GM06990 (cell line): ENCODE measurements at regions not wholly inside any gene's neighbourhood (a gene's known extent, or its start where the extent isn't known, plus 50 kb on each side); places are given as distances from the start of the nearest gene placed in this dataset.

Experiments
- DNase-seq: peaks from one replicate; pipeline ENCODE4 v3.0.0-alpha.2; 2011; ENCODE audit not compliant: insufficient read length; ENCODE audit errors: extremely low read depth
- H3K27me3 ChIP-seq: replicated peaks from 2 replicates; pipeline ENCODE4 v1.6.0; 2011; ENCODE audit warnings: low read length; ENCODE audit not compliant: control insufficient read depth, insufficient read depth
- H3K36me3 ChIP-seq: 2 replicates; pipeline ENCODE4 v1.5.1; 2011; ENCODE audit warnings: low read length; ENCODE audit not compliant: control insufficient read depth, insufficient read depth
- H3K4me3 ChIP-seq: replicated peaks from 2 replicates; pipeline ENCODE4 v1.5.1; 2011; ENCODE audit warnings: low read depth, mild to moderate bottlenecking, control low read depth, low read length
- TF ChIP-seq, protein P1 (sequence below): IDR thresholded peaks from 2 replicates; pipeline ENCODE4 v1.5.1; 2011; ENCODE audit warnings: low read length, control low read depth, mild to moderate bottlenecking, inconsistent platforms; ENCODE audit not compliant: insufficient read depth, poor library complexity, severe bottlenecking

GRCh38 chr1:193321242-193321840 lies 134.9 kb upstream of the B3GALT2 start:
- Histone ChIP-seq H3K36me3 (no peaks in the 10 kb centered on the region), H3K27me3 (no peaks in the 10 kb centered on the region), H3K4me3 (no peak overlapping the region)
- DNase-seq = no peak
- TF ChIP-seq, protein P1, sequence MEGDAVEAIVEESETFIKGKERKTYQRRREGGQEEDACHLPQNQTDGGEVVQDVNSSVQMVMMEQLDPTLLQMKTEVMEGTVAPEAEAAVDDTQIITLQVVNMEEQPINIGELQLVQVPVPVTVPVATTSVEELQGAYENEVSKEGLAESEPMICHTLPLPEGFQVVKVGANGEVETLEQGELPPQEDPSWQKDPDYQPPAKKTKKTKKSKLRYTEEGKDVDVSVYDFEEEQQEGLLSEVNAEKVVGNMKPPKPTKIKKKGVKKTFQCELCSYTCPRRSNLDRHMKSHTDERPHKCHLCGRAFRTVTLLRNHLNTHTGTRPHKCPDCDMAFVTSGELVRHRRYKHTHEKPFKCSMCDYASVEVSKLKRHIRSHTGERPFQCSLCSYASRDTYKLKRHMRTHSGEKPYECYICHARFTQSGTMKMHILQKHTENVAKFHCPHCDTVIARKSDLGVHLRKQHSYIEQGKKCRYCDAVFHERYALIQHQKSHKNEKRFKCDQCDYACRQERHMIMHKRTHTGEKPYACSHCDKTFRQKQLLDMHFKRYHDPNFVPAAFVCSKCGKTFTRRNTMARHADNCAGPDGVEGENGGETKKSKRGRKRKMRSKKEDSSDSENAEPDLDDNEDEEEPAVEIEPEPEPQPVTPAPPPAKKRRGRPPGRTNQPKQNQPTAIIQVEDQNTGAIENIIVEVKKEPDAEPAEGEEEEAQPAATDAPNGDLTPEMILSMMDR = no peak

DNA sequence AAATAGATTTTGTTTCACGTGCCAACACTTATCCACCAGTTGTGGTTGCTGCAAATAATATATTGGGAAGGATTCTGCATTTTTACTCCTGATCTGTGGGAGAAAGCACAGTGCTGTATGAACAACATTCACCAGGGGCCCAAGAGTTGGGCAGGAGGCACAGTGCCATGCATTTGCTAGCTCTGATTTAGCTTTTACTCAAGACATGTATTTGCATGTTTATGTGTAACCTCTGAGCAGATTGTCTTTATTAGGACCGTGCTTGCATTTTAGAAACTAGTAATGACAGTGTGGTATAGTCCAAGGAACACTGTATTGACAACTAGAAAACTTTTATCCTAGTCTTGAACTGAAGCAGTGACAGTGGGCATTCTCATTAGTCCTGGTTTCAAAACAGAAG lies 133.9 kb upstream of the B3GALT2 start:
- TF ChIP-seq, protein P1 = no peak

GRCh38 chr1:193318347-193318746 lies 131.9 kb upstream of the B3GALT2 start:
- TF ChIP-seq, protein P1 = no peak
- no peaks in the 10 kb centered on the region for H3K27me3 ChIP-seq
- DNase-seq = no peak
- H3K4me3 ChIP-seq = no peak overlapping the region
- no peaks in the 10 kb centered on the region for H3K36me3 ChIP-seq

More for the DNA sequence above, 133.9 kb upstream of the B3GALT2 start:
- H3K27me3 ChIP-seq = no peaks in the 10 kb centered on the region
- DNase-seq = no peak
- no peak overlapping the region for H3K4me3 ChIP-seq
- H3K36me3 ChIP-seq = no peaks in the 10 kb centered on the region

- no peaks in the 10 kb centered on the region for H3K27me3 ChIP-seq
- H3K36me3 ChIP-seq = no peaks in the 10 kb centered on the region
- TF ChIP-seq, protein P1 = no peak
- H3K4me3 ChIP-seq = no peak overlapping the region
- no peak for DNase-seq
Observed at GRCh38 chr1:193313354-193314140, 127.1 kb upstream of the B3GALT2 start.

GRCh38 chr1:193312432-193312831 lies 126.0 kb upstream of the B3GALT2 start:
- no peak for DNase-seq
- H3K36me3 ChIP-seq = no peaks in the 10 kb centered on the region
- H3K4me3 ChIP-seq = no peak overlapping the region
- H3K27me3 ChIP-seq = no peaks in the 10 kb centered on the region
- TF ChIP-seq, protein P1 = no peak
